ENCODE measurements at regions not wholly inside any gene's neighbourhood (a gene's known extent, or its start where the extent isn't known, plus 50 kb on each side); places are given as distances from the start of the nearest gene placed in this dataset.
A peak's percentile ranks its signal among the peaks of the same experiment; 100 is the strongest.
"Not testable (repeated sequence)": the region's sequence is repeated elsewhere in the genome, so short reads cannot be mapped to it uniquely, and the experiment has no call there.

DNA sequence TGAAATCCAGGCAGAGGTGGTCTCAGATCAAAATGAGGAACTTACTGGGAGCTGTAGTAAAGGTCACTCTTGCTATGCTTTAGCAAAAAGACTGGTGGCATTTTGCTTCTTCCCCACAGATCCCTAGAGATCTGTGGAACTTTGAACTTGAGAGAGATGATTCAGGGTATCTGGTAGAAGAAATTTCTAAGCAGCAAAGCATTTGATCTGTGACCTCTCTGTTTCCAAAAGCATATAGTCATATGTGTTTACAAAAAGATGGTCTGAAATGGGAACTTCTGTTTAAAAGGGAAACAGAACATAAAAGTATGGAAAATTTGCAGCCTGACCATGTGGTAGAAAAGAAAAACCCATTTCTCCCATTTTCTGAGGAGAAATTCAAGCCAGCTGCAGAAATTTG is 196.2 kb upstream of the PDZRN3 start:
- H3K4me1 ChIP-seq; H3K4me3 ChIP-seq; H3K9me3 ChIP-seq; in situ Hi-C loops (cut with MboI; ENCODE audit: low sequenced_read_pairs); H3K27me3 ChIP-seq (ENCODE audit: low read depth); DNase-seq (ENCODE audit: low spot score in 2 of 2); H3K36me3 ChIP-seq (replicated peaks): not testable (repeated sequence)

DNA sequence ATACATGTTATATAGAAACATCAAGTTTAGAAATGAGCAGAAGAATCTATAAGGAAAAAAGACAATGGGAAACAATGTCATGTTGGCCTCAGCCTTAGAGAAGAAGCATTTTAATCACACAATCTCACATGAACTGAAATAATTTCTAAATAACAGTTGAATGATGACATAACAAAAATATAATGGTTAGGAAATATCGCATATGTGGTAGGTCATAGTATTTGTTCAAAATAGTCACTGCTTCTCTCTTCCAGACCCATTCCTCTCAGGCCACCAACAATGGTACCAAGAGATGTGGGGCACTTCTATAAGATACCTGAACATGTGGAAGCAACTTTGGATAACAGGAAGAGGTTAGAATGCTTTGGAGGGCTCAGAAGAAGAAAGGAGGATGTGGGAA is 195.7 kb upstream of the PDZRN3 start:
- Histone ChIP-seq H3K4me1 (no peaks in the 10 kb centered on the region), H3K4me3 (no peak overlapping the region)

DNA sequence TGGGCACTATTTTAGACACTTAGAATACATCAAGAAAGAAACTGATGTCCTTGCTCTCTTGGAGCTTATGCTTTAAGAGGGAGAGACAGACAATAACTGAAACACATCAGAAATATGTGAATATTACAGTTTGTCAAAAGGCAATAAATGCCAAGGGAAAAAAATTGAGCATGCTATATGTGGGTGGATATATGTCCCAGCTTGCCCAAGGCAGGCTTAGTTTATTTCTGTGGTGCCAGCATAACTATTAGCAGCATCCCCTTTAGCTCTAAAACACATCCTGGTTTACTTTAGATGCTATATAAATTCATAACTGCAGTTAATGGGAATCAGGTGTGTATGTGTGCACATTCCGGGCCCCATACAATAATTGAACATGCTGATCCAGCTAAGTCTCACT is 191.2 kb upstream of the PDZRN3 start:
- Histone ChIP-seq H3K4me1 (no peaks in the 10 kb centered on the region), H3K27me3 (ENCODE audit: low read depth) (no peaks in the 10 kb centered on the region), H3K36me3 (replicated peaks) (no peaks in the 10 kb centered on the region), H3K9me3 (no peaks in the 10 kb centered on the region), H3K4me3 (no peak overlapping the region)
- DNase-seq (ENCODE audit: low spot score in 2 of 2), result no peak
- in situ Hi-C loops (cut with MboI; ENCODE audit: low sequenced_read_pairs), result no loop called here

More for the DNA sequence above, 195.7 kb upstream of the PDZRN3 start:
- Histone ChIP-seq H3K9me3 (0 out of 2 replicates have a peak, but pooled peaks cover 3% of the 10 kb centered on the region), H3K36me3 (replicated peaks) (no peaks in the 10 kb centered on the region), H3K27me3 (ENCODE audit: low read depth) (no peaks in the 10 kb centered on the region)
- in situ Hi-C loops (cut with MboI; ENCODE audit: low sequenced_read_pairs), result no loop called here
- no peak for DNase-seq (ENCODE audit: low spot score in 2 of 2)

DNA sequence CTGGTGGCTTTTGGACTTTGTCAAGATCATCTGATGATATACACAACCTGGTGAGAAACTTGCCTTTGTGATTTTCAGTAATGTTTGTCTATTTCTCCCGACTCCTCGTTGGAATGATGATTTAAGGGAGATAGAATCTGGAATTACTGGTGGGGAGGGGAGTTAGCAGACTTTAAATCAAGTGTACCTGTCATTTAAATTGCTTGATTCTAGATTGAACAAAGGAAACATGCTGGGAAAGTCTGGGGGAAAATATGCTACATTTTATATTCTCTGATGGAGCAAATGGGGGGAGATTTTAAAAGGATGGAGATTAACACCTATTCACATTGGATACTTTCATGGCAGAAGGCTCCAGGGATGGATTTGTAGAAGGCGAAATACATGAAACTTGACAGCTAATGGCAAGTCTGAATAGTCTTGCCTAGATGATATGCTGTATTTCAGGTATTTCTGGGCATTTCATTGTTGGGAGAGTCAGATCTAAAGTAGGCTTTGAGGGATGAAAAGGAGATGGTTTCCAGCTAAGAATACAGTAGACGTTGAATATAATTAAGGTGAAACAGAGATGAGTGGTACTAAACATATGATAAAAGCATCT is 189.1 kb upstream of the PDZRN3 start:
- in situ Hi-C loops (cut with MboI; ENCODE audit: low sequenced_read_pairs), result no loop called here
- H3K36me3 ChIP-seq (replicated peaks), result no peaks in the 10 kb centered on the region
- no peak overlapping the region for H3K4me3 ChIP-seq
- no peaks in the 10 kb centered on the region for H3K27me3 ChIP-seq (ENCODE audit: low read depth)
- H3K9me3 ChIP-seq, result no peaks in the 10 kb centered on the region
- DNase-seq (ENCODE audit: low spot score in 2 of 2), result no peak
- no peaks in the 10 kb centered on the region for H3K4me1 ChIP-seq

DNA sequence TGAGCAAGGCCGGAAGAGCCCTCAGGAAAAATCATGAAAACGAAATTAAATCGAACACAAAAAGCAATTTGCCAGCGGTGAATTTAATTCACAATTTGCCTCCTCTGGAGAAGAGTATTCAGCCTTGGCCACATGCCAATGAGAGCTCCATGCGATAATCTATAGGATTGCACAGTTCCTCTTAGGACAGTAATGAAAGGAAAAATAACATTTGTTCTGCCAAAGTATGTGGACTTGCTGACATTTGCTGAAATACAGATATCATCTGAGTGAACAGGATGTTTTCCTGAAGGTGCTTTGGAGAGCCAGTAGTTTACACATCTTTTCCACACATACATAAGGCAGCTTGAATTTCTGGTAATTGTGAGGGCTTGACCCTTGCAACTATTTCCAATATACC is 188.6 kb upstream of the PDZRN3 start:
- in situ Hi-C loops (cut with MboI; ENCODE audit: low sequenced_read_pairs), result no loop called here
- no peaks in the 10 kb centered on the region for H3K4me1 ChIP-seq
- DNase-seq (ENCODE audit: low spot score in 2 of 2), result peak in 1 of 2 experiments; percentile 17

DNA sequence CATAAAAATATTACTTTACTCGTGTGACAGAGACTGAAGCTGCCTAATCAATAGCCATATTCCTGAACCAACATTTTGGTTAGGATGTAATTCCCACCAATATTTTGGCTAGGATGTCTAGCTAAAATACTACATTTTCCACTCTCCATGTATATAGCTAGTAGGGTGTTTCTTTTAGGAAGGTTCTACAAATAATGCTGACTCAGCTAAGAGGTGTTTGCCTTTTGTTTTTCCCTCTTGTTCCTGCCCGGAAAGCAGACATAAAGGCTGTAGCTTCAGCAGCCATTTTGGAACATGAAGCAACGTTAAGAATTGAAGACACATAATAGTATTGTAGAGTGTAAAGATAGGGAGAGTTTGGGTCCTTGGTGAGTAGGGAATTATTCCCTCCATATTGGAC is 187.3 kb upstream of the PDZRN3 start:
- H3K27me3 ChIP-seq (ENCODE audit: low read depth), result no peaks in the 10 kb centered on the region
- no peaks in the 10 kb centered on the region for H3K9me3 ChIP-seq
- no peak overlapping the region for H3K4me3 ChIP-seq
- in situ Hi-C loops (cut with MboI; ENCODE audit: low sequenced_read_pairs), result no loop called here
- no peaks in the 10 kb centered on the region for H3K4me1 ChIP-seq
- H3K36me3 ChIP-seq (replicated peaks), result no peaks in the 10 kb centered on the region
- DNase-seq (ENCODE audit: low spot score in 2 of 2), result no peak

More for the DNA sequence above, 188.6 kb upstream of the PDZRN3 start:
- no peaks in the 10 kb centered on the region for H3K36me3 ChIP-seq (replicated peaks)
- no peaks in the 10 kb centered on the region for H3K27me3 ChIP-seq (ENCODE audit: low read depth)
- H3K9me3 ChIP-seq, result no peaks in the 10 kb centered on the region
- no peak overlapping the region for H3K4me3 ChIP-seq

DNA sequence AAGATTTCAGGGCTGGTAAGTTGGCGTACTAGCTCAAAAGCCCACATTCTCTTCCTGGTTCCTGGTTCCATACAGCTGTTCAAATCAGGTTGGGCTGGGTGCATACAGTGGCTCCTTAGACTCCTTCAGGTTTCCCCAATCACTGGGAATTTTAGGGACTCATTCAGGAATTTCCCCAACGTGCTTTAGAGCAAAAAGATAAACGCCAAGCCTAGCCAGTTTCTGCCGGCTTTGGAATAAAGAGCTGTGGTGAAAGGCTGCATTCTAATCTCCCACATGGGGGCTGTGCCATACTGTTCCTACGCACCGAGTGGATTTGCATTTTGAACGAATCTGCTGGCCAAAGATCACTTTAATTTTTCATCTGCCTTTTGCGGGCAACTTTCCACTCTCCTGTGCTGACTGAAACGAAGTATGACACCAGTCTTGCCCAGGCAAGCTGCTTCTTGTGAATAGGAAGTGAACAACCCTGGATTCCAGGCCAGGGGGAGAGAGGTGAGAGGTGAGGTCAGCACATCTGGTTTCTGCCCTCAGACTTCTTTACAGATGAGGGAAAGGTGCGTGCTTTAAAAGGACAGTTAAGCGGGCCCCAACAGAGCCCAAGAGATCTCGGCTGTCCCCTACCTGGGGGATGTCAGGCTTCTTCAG is 184.2 kb upstream of the PDZRN3 start:
- Histone ChIP-seq H3K4me3 (no peak overlapping the region), H3K4me1 (no peaks in the 10 kb centered on the region), H3K9me3 (no peaks in the 10 kb centered on the region), H3K36me3 (replicated peaks) (no peaks in the 10 kb centered on the region), H3K27me3 (ENCODE audit: low read depth) (no peaks in the 10 kb centered on the region)
- in situ Hi-C loops (cut with MboI; ENCODE audit: low sequenced_read_pairs), result no loop called here
- DNase-seq (ENCODE audit: low spot score in 2 of 2), result no peak

DNA sequence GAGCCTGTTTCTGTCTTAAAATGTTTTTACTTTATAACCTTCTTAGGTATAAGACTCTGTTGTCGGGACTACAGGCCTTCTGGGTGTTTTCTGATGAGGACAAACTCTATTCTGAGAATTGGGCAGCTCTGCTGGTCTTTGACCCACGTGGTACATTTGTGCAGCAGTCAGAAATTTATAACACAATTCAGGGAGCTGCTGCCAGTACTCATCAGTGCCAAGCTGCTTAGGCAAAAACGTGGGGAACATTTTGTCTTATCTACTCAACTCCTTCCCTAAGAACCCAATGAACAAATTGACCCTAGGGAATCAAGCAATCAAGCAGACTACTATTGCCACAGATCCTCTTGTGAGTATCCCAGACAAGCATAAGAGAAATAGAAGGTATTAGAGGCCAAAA is 180.7 kb upstream of the PDZRN3 start:
- Histone ChIP-seq H3K4me1 (no peaks in the 10 kb centered on the region), H3K9me3 (no peaks in the 10 kb centered on the region), H3K36me3 (replicated peaks) (no peaks in the 10 kb centered on the region), H3K4me3 (no peak overlapping the region), H3K27me3 (ENCODE audit: low read depth) (no peaks in the 10 kb centered on the region)
- DNase-seq (ENCODE audit: low spot score in 2 of 2), result no peak
- in situ Hi-C loops (cut with MboI; ENCODE audit: low sequenced_read_pairs), result no loop called here

DNA sequence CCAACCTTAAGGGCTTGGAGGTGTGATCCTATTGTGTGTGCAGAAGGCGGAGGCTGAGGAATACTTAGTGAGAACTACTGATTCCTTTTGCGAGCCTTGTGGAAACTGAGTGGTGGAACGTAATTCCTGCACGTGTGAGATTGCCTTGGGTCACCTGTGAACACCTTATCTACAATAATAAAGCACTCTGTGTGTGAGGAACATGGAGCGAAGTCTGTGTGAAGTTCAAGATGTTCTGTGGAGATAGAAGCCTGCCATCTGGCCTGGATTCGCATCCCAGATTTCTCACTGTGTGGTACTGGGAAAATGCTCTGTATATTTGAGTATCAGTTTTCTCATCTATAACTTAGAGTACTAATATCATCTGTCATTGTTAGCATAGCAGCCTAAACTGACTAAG is 179.5 kb upstream of the PDZRN3 start:
- Histone ChIP-seq H3K4me3 (no peak overlapping the region), H3K36me3 (replicated peaks) (no peaks in the 10 kb centered on the region), H3K4me1 (no peaks in the 10 kb centered on the region), H3K27me3 (ENCODE audit: low read depth) (no peaks in the 10 kb centered on the region), H3K9me3 (no peaks in the 10 kb centered on the region)
- in situ Hi-C loops (cut with MboI; ENCODE audit: low sequenced_read_pairs), result no loop called here
- no peak for DNase-seq (ENCODE audit: low spot score in 2 of 2)

DNA sequence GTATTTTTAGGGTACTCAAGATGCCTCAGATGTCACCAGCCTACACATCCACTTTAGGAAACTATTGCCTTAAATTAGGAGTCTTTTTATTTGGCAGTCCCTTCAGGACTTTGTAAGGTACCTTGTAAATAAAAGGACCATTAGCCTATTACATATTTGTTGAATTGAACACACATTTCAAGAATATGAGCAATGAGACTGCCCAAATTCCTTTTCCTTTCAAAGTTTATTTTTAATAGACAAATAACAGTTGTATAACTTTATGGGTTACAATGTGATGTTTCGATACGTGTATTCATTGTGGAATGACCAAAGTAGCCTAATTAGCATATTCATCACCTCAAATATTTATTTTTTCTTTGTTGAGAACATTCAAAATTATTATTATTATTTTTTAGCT is 176.7 kb upstream of the PDZRN3 start:
- H3K36me3 ChIP-seq (replicated peaks), result no peaks in the 10 kb centered on the region
- no peak for DNase-seq (ENCODE audit: low spot score in 2 of 2)

DNA sequence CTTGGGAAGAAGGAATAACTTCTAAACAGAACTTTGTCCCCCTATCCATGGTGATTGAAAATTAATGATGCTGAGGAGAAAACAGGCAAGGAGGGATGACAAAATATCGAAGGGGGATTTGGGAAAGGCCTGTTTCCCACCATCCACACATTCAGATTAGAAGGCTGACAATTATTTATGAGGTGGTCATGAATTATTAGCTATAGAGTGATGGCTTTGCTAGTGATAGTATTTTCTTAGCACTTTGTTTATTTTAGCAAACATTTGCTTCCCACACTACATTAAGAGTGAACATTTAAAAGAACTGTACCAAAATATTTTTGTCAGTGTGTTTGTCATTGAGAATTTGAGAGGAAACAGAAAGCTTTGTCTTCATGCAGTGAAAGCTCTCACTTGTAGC is 172.6 kb upstream of the PDZRN3 start:
- no peaks in the 10 kb centered on the region for H3K36me3 ChIP-seq (replicated peaks)
- H3K27me3 ChIP-seq (ENCODE audit: low read depth), result no peaks in the 10 kb centered on the region
- H3K4me1 ChIP-seq, result peaks cover 2% of the 10 kb centered on the region; the same call in 1 of the 2 replicates
- H3K4me3 ChIP-seq, result no peak overlapping the region
- H3K9me3 ChIP-seq, result no peaks in the 10 kb centered on the region
- DNase-seq (ENCODE audit: low spot score in 2 of 2), result no peak
- in situ Hi-C loops (cut with MboI; ENCODE audit: low sequenced_read_pairs), result no loop called here

More for the DNA sequence above, 176.7 kb upstream of the PDZRN3 start:
- Histone ChIP-seq H3K4me1 (peaks cover 2% of the 10 kb centered on the region; the same call in 1 of the 2 replicates), H3K4me3 (no peak overlapping the region), H3K9me3 (no peaks in the 10 kb centered on the region), H3K27me3 (ENCODE audit: low read depth) (no peaks in the 10 kb centered on the region)
- in situ Hi-C loops (cut with MboI; ENCODE audit: low sequenced_read_pairs), result no loop called here

DNA sequence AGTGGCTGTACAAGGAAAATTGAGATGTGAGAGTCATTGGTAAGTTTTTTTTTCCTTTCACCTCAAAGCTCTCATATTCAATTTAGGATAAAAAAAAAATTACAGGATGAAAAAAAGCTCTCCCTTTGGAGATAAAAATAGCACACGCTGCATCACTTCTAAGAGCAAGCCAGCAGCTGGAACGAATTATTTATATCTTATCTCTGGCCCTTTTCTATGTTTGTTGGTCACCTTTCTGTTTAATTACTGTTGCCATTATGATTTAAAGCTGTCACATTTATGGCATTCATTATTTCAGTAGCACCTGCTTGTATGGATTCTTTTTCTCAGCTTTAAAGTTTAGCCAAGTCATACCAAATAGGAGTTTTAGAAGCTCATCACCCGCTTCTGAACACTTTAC is 171.6 kb upstream of the PDZRN3 start:
- Histone ChIP-seq H3K27me3 (ENCODE audit: low read depth) (no peaks in the 10 kb centered on the region), H3K4me1 (peaks cover 10% of the 10 kb centered on the region), H3K9me3 (no peaks in the 10 kb centered on the region), H3K4me3 (no peak overlapping the region), H3K36me3 (replicated peaks) (no peaks in the 10 kb centered on the region)
- in situ Hi-C loops (cut with MboI; ENCODE audit: low sequenced_read_pairs), result no loop called here
- no peak for DNase-seq (ENCODE audit: low spot score in 2 of 2)

DNA sequence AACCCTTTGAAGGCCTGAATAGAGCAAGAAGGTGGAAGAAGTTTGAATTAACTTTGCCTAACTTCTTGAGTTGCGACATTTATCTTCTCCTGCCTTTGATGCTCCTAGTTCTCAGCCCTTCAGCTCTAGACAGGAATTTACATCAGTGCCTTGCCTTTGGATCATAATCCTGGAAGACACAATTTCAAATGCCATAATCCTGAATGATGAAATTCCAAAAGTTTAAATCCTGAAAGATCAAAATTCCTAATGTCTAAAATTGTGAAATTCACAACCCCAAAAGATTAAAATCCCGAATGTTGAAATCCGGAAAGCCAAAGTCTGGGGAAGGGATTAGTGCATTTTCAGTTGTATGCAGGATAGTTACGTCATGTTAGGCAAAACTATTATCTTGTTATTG is 166.6 kb upstream of the PDZRN3 start:
- no peaks in the 10 kb centered on the region for H3K27me3 ChIP-seq (ENCODE audit: low read depth)
- in situ Hi-C loops (cut with MboI; ENCODE audit: low sequenced_read_pairs), result no loop called here
- peaks cover 14% of the 10 kb centered on the region for H3K4me1 ChIP-seq
- peak in 1 of 2 experiments; percentile 20 for DNase-seq (ENCODE audit: low spot score in 2 of 2)
- H3K4me3 ChIP-seq, result no peak overlapping the region
- no peaks in the 10 kb centered on the region for H3K36me3 ChIP-seq (replicated peaks)
- no peaks in the 10 kb centered on the region for H3K9me3 ChIP-seq

DNA sequence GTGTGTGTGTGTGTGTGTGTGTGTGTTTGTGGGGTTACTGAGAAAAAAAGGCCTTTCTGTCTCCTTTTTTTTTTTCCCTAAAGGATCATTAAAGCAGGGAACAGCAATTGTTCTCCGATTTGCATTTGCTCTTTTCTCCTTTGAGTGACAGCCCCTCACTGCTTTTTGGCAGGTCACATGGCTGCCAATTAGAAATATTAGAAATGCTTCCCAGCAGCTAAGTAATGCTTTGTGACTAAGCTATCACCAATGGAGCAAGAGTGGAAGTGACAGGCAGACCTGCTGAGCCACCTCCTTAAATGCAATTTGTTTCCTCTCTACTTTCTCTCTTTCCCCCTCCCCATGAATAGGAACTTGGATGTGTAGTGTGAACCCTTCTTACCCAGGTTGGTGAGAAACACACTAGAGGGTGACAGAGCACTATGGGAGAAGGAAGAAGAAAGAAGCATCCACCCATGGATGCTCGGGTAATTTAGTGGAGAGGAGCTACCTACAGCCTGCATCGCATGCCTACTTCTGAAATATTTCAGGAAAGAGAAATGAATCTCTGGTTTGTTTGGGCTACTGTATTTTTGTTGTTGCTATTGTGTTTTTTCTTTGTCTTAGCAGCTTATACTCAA is 165.2 kb upstream of the PDZRN3 start:
- no peak for DNase-seq (ENCODE audit: low spot score in 2 of 2)
- in situ Hi-C loops (cut with MboI; ENCODE audit: low sequenced_read_pairs), result no loop called here

More for the DNA sequence above, 165.2 kb upstream of the PDZRN3 start:
- no peaks in the 10 kb centered on the region for H3K36me3 ChIP-seq (replicated peaks)
- H3K9me3 ChIP-seq, result no peaks in the 10 kb centered on the region
- no peak overlapping the region for H3K4me3 ChIP-seq
- no peaks in the 10 kb centered on the region for H3K27me3 ChIP-seq (ENCODE audit: low read depth)
- peaks cover 14% of the 10 kb centered on the region for H3K4me1 ChIP-seq
